IMR-90 (cell line): ENCODE measurements at regions not wholly inside any gene's neighbourhood (a gene's known extent, or its start where the extent isn't known, plus 50 kb on each side); places are given as distances from the start of the nearest gene placed in this dataset.

Experiments used
- ATAC-seq: fragments of 200-7000 bp; cut with Tn5 transposase; 2 replicates; pipeline ENCODE4 v1.9.1; 2020; ENCODE audit warnings: low read depth, mild to moderate bottlenecking, moderate library complexity
- BruUV-seq: library from RNA; stranded (reverse); fragments of 400-500 nt; replicated peaks from 2 replicates; lab custom pipeline; 2021; lab: Mats Ljungman, UMichigan
- CTCF ChIA-PET: fragments of 300-600 bp; formaldehyde crosslinking; extraction: SDS; loops from one replicate; lab custom pipeline; 2021; ENCODE audit warnings: antibody characterized with exemption; lab: Yijun Ruan, JAX
- POLR2A ChIA-PET: fragments of 300-600 bp; sonication (Branson Sonifier 250); formaldehyde crosslinking; loops from one replicate; lab custom pipeline; 2022; ENCODE audit warnings: antibody characterized with exemption; ENCODE audit not compliant: unreplicated experiment; lab: Charles Lee
- DNase-seq: peaks from one replicate; pipeline ENCODE4 v3.0.0; 2013
- H2AFZ ChIP-seq: replicated peaks from 2 replicates; pipeline ENCODE3; 2013; ENCODE audit warnings: low read length, mild to moderate bottlenecking; ENCODE audit not compliant: poor library complexity
- H2AK5ac ChIP-seq: 2 replicates; pipeline ENCODE4 v1.6.1; 2013; ENCODE audit warnings: low read depth, low read length, inconsistent platforms
- H2AK9ac ChIP-seq: replicated peaks from 2 replicates; pipeline ENCODE3; 2013; ENCODE audit warnings: mild to moderate bottlenecking, low read depth, low read length, moderate library complexity; ENCODE audit not compliant: poor library complexity
- H2BK120ac ChIP-seq: 2 replicates; pipeline ENCODE4 v1.6.1; 2013; ENCODE audit warnings: low read depth, low read length, inconsistent platforms
- H2BK15ac ChIP-seq: 3 replicates; pipeline ENCODE4 v1.6.1; 2013; ENCODE audit warnings: low read depth, low read length, inconsistent platforms
- H2BK20ac ChIP-seq: 2 replicates; pipeline ENCODE4 v1.6.1; 2013; ENCODE audit warnings: low read depth, mild to moderate bottlenecking, inconsistent platforms, low read length, moderate library complexity
- H2BK5ac ChIP-seq: 2 replicates; pipeline ENCODE4 v1.6.1; 2013; ENCODE audit warnings: mild to moderate bottlenecking, low read depth, low read length, inconsistent platforms; ENCODE audit not compliant: poor library complexity, severe bottlenecking
- H3K14ac ChIP-seq: replicated peaks from 2 replicates; pipeline ENCODE4 v1.6.1; 2013; ENCODE audit warnings: low read depth, low read length, inconsistent platforms
- H3K18ac ChIP-seq: 2 replicates; pipeline ENCODE4 v1.6.1; 2013; ENCODE audit warnings: low read depth, low read length, control low read depth
- H3K23ac ChIP-seq: 2 replicates; pipeline ENCODE4 v1.6.1; 2013; ENCODE audit warnings: low read depth, low read length, inconsistent platforms
- H3K27ac ChIP-seq: 2 replicates; pipeline ENCODE4 v1.5.1; 2013; ENCODE audit warnings: mild to moderate bottlenecking, control low read depth, low read length; ENCODE audit not compliant: insufficient read depth
- H3K27me3 ChIP-seq: 2 replicates; pipeline ENCODE4 v1.6.1; 2013; ENCODE audit warnings: low read length; ENCODE audit not compliant: control insufficient read depth, insufficient read depth
- H3K36me3 ChIP-seq: 2 replicates; pipeline ENCODE4 v1.6.1; 2013; ENCODE audit warnings: low read length, mixed read lengths; ENCODE audit not compliant: control insufficient read depth, insufficient read depth
- H3K4ac ChIP-seq: 2 replicates; pipeline ENCODE4 v1.6.1; 2013; ENCODE audit warnings: low read depth, low read length, inconsistent platforms
- H3K4me1 ChIP-seq: 2 replicates; pipeline ENCODE4 v1.6.1; 2013; ENCODE audit warnings: low read length, mixed read lengths; ENCODE audit not compliant: control insufficient read depth, insufficient read depth
- H3K4me2 ChIP-seq: 2 replicates; pipeline ENCODE4 v1.6.1; 2013; ENCODE audit warnings: low read depth, mild to moderate bottlenecking, control low read depth, low read length, moderate library complexity
- H3K4me3 ChIP-seq: 2 replicates; pipeline ENCODE4 v1.5.1; 2013; ENCODE audit warnings: low read depth, mild to moderate bottlenecking, control low read depth, low read length, moderate library complexity; ENCODE audit not compliant: insufficient read depth
- H3K56ac ChIP-seq: 2 replicates; pipeline ENCODE4 v1.6.1; 2013; ENCODE audit warnings: low read length, inconsistent platforms; ENCODE audit not compliant: insufficient read depth; ENCODE audit errors: extremely low read depth
- H3K79me1 ChIP-seq, 2 experiments: 2 replicates each; pipeline ENCODE4 v1.6.1; 2013; ENCODE audit warnings: low read length in 2 of 2, inconsistent platforms in 1 of 2, low read depth in 1 of 2
- H3K9ac ChIP-seq: 2 replicates; pipeline ENCODE4 v1.6.1; 2013; ENCODE audit warnings: low read depth, low read length, control low read depth
- H3K9me1 ChIP-seq: 2 replicates; pipeline ENCODE4 v1.6.1; 2013; ENCODE audit warnings: low read length, inconsistent platforms; ENCODE audit not compliant: insufficient read depth
- H3K9me3 ChIP-seq: 2 replicates; pipeline ENCODE4 v1.6.1; 2013; ENCODE audit warnings: low read length; ENCODE audit not compliant: control insufficient read depth, insufficient read depth
- H4K20me1 ChIP-seq: 2 replicates; pipeline ENCODE4 v1.6.1; 2013; ENCODE audit warnings: low read length, inconsistent platforms; ENCODE audit not compliant: insufficient read depth
- H4K5ac ChIP-seq: 2 replicates; pipeline ENCODE4 v1.6.1; 2013; ENCODE audit warnings: mild to moderate bottlenecking, low read depth, low read length, control low read depth
- H4K8ac ChIP-seq, 2 experiments: 2 replicates each; pipeline ENCODE4 v1.6.1; 2013; ENCODE audit warnings: low read depth in 2 of 2, low read length in 2 of 2, control low read depth in 1 of 2, inconsistent platforms in 1 of 2
- H4K91ac ChIP-seq: 2 replicates; pipeline ENCODE4 v1.6.1; 2013; ENCODE audit warnings: low read depth, low read length, inconsistent platforms; ENCODE audit not compliant: insufficient read depth
- BHLHE40 ChIP-seq: fragments of 150-350 bp; IDR thresholded peaks from 2 replicates; pipeline ENCODE4 v1.6.1; 2016; ENCODE audit warnings: mild to moderate bottlenecking, low read depth, low read length
- CEBPB ChIP-seq: IDR thresholded peaks from 2 replicates; pipeline ENCODE4 v1.6.1; 2012; ENCODE audit warnings: low read depth, low read length, improper control_type of control experiment
- CHD1 ChIP-seq: IDR thresholded peaks from 2 replicates; pipeline ENCODE4 v1.6.1; 2012; ENCODE audit warnings: low read depth, low read length, improper control_type of control experiment
- CTCF ChIP-seq: conservative IDR thresholded peaks from 2 replicates; pipeline ENCODE4 v1.5.1; 2012; ENCODE audit warnings: mild to moderate bottlenecking, low read depth, low read length, improper control_type of control experiment
- ELK1 ChIP-seq: fragments of 150-350 bp; IDR thresholded peaks from 2 replicates; pipeline ENCODE4 v1.6.1; 2016; ENCODE audit warnings: low read depth, mild to moderate bottlenecking, low read length, moderate library complexity, borderline replicate concordance
- FOS ChIP-seq: fragments of 150-350 bp; IDR thresholded peaks from 2 replicates; pipeline ENCODE4 v1.6.1; 2016; ENCODE audit warnings: low read depth, low read length
- MAFK ChIP-seq: IDR thresholded peaks from 2 replicates; pipeline ENCODE4 v1.6.1; 2012; ENCODE audit warnings: low read depth, low read length, improper control_type of control experiment
- MAZ ChIP-seq: IDR thresholded peaks from 2 replicates; pipeline ENCODE4 v1.6.1; 2012; ENCODE audit warnings: low read depth, mild to moderate bottlenecking, low read length, improper control_type of control experiment, moderate library complexity, borderline replicate concordance
- MXI1 ChIP-seq: IDR thresholded peaks from 2 replicates; pipeline ENCODE4 v1.6.1; 2012; ENCODE audit warnings: low read depth, mild to moderate bottlenecking, low read length, moderate library complexity, borderline replicate concordance
- NFE2L2 ChIP-seq: fragments of 150-350 bp; IDR thresholded peaks from 2 replicates; pipeline ENCODE4 v1.6.1; 2016; ENCODE audit warnings: low read depth, mild to moderate bottlenecking, low read length
- POLR2A ChIP-seq: IDR thresholded peaks from 2 replicates; pipeline ENCODE4 v1.6.1; 2012; ENCODE audit warnings: mild to moderate bottlenecking, low read depth, low read length
- RAD21 ChIP-seq: IDR thresholded peaks from 2 replicates; pipeline ENCODE4 v1.6.1; 2012; ENCODE audit warnings: low read length, improper control_type of control experiment
- RCOR1 ChIP-seq: IDR thresholded peaks from 2 replicates; pipeline ENCODE4 v1.6.1; 2012; ENCODE audit warnings: mild to moderate bottlenecking, low read length, improper control_type of control experiment; ENCODE audit not compliant: insufficient replicate concordance
- RFX5 ChIP-seq: IDR thresholded peaks from 2 replicates; pipeline ENCODE4 v1.8.0; 2012; ENCODE audit warnings: low read depth, mild to moderate bottlenecking, low read length, moderate library complexity
- SMC3 ChIP-seq: fragments of 150-350 bp; IDR thresholded peaks from 2 replicates; pipeline ENCODE4 v1.6.1; 2016; ENCODE audit warnings: low read depth, mild to moderate bottlenecking, antibody characterized with exemption, low read length, moderate library complexity
- USF2 ChIP-seq: fragments of 150-350 bp; IDR thresholded peaks from 2 replicates; pipeline ENCODE4 v1.6.1; 2017; ENCODE audit warnings: mild to moderate bottlenecking, antibody characterized with exemption, low read length, low read depth
- WGBS, 2 experiments: methylation state at CpG; one replicate each; pipeline versions ENCODE4 v1.1.5 to v1.1.7; 2013; ENCODE audit warnings: missing lambda C conversion rate in 2 of 2; ENCODE audit not compliant: insufficient read length in 1 of 2; ENCODE audit errors: extremely low coverage in 2 of 2; 5-methylcytosine and 5-hydroxymethylcytosine counted together
- dilution Hi-C: fragments of 300-500 bp; cut with HindIII; formaldehyde crosslinking; loops from one replicate; pipeline ENCODE4 v1.14.3; 2018; ENCODE audit warnings: low sequenced_read_pairs; ENCODE audit not compliant: unreplicated experiment
- in situ Hi-C: fragments of 300-500 bp; cut with MboI; formaldehyde crosslinking; loops from 3 replicates; pipeline ENCODE4 v1.14.3; 2019; ENCODE audit warnings: low sequenced_read_pairs, inconsistent platforms, mixed read lengths
- intact Hi-C: fragments of 100-400 bp; cut with micrococcal nuclease; formaldehyde crosslinking; loops from 2 replicates; pipeline ENCODE4 v1.10.0; 2022

GRCh38 chr6:90439586-90439985 is 142.9 kb upstream of the BACH2 start:
- H3K9ac ChIP-seq, result no peak overlapping the region
- H3K9me1 ChIP-seq, result no peaks in the 10 kb centered on the region
- no peaks in the 10 kb centered on the region for H4K20me1 ChIP-seq
- H3K4me3 ChIP-seq, result no peak overlapping the region
- no peaks in the 10 kb centered on the region for H3K79me1 ChIP-seq
- dilution Hi-C loops (no loop called here), in situ Hi-C loops (no loop called here), intact Hi-C loops (no loop called here)
- H2BK120ac ChIP-seq, result no peak overlapping the region
- no peak overlapping the region for H4K5ac ChIP-seq
- no peak overlapping the region for H4K91ac ChIP-seq
- H4K8ac ChIP-seq, result no peak overlapping the region
- H3K4me1 ChIP-seq, result no peaks in the 10 kb centered on the region
- no peak for TF ChIP-seq FOS
- no peak for TF ChIP-seq BHLHE40
- no peak for TF ChIP-seq RFX5
- TF ChIP-seq USF2, result no peak
- TF ChIP-seq CTCF, result no peak
- TF ChIP-seq NFE2L2, result no peak
- no peak for TF ChIP-seq CHD1
- no peak for TF ChIP-seq RAD21
- TF ChIP-seq RCOR1, result no peak
- no peak for TF ChIP-seq MAZ
- TF ChIP-seq MXI1, result no peak
- TF ChIP-seq MAFK, result no peak
- TF ChIP-seq POLR2A, result no peak
- no peak for TF ChIP-seq SMC3
- no peak for TF ChIP-seq ELK1
- no peak for TF ChIP-seq CEBPB
- no peak overlapping the region for H2AK9ac ChIP-seq
- ChIA-PET CTCF (interaction anchor here (1.0 kb wide), 1 partner anchor 499 kb away, joined by 3 read pairs; no protein-coding TSS in a partner anchor), POLR2A (no interaction called here)
- H3K36me3 ChIP-seq, result no peaks in the 10 kb centered on the region
- H3K4ac ChIP-seq, result no peak overlapping the region
- DNase-seq, result no peak
- no CpG with 5 or more reads among the region's 2 CpGs for WGBS, 2 experiments
- H3K18ac ChIP-seq, result no peak overlapping the region
- no peak overlapping the region for H2BK20ac ChIP-seq
- no peaks in the 10 kb centered on the region for H3K9me3 ChIP-seq
- H3K23ac ChIP-seq, result no peak overlapping the region
- no peak overlapping the region for H3K27ac ChIP-seq
- H3K14ac ChIP-seq, result no peak overlapping the region
- peaks cover 22% of the 10 kb centered on the region for H3K27me3 ChIP-seq
- BruUV-seq, result no TSS peak
- no peak overlapping the region for H2BK5ac ChIP-seq
- no peak overlapping the region for H2BK15ac ChIP-seq
- no peak overlapping the region for H3K56ac ChIP-seq
- no peak overlapping the region for H3K4me2 ChIP-seq
- ATAC-seq, result no peak
- H2AK5ac ChIP-seq, result no peak overlapping the region
- no peak overlapping the region for H2AFZ ChIP-seq
